SK-N-SH (cell line): ENCODE measurements at regions not wholly inside any gene's neighbourhood (a gene's known extent, or its start where the extent isn't known, plus 50 kb on each side); places are given as distances from the start of the nearest gene placed in this dataset.

Experiments
- EP300 ChIP-seq, 2 experiments: IDR thresholded peaks; 2 replicates each; pipeline versions ENCODE4 v1.4.0 to v1.6.1; 2012; ENCODE audit warnings: borderline replicate concordance in 1 of 2, low read depth in 1 of 2, low read length in 1 of 2
- EZH2phosphoT487 ChIP-seq: fragments of 200-600 bp; sonication (generic); IDR thresholded peaks from 2 replicates; pipeline ENCODE4 v1.6.1; 2017; ENCODE audit warnings: low read depth, mixed run types, mild to moderate bottlenecking, antibody characterized with exemption, moderate library complexity, borderline replicate concordance
- MEF2A ChIP-seq: IDR thresholded peaks from 2 replicates; pipeline ENCODE4 v1.4.0; 2012; ENCODE audit warnings: low read depth, borderline replicate concordance
- POLR2AphosphoS5 ChIP-seq: IDR thresholded peaks from 2 replicates; pipeline ENCODE4 v1.6.1; 2012; ENCODE audit warnings: low read depth, low read length
- SIN3A ChIP-seq: IDR thresholded peaks from 2 replicates; pipeline ENCODE4 v1.6.1; 2012; ENCODE audit warnings: low read depth, mild to moderate bottlenecking, low read length, moderate library complexity, borderline replicate concordance
- YY1 ChIP-seq: IDR thresholded peaks from 2 replicates; pipeline ENCODE4 v1.4.0; 2012; ENCODE audit warnings: low read depth, mild to moderate bottlenecking
- TF ChIP-seq, protein P1 (sequence below): fragments of 200-600 bp; sonication (generic); IDR thresholded peaks from 2 replicates; pipeline ENCODE4 v1.6.1; 2017; ENCODE audit warnings: antibody characterized with exemption, mild to moderate bottlenecking, moderate library complexity
- TF ChIP-seq, protein P2 (sequence below): IDR thresholded peaks from 2 replicates; pipeline ENCODE4 v1.4.0; 2012; ENCODE audit warnings: low read depth

- TF ChIP-seq EZH2phosphoT487, result no peak
- TF ChIP-seq, protein P1, sequence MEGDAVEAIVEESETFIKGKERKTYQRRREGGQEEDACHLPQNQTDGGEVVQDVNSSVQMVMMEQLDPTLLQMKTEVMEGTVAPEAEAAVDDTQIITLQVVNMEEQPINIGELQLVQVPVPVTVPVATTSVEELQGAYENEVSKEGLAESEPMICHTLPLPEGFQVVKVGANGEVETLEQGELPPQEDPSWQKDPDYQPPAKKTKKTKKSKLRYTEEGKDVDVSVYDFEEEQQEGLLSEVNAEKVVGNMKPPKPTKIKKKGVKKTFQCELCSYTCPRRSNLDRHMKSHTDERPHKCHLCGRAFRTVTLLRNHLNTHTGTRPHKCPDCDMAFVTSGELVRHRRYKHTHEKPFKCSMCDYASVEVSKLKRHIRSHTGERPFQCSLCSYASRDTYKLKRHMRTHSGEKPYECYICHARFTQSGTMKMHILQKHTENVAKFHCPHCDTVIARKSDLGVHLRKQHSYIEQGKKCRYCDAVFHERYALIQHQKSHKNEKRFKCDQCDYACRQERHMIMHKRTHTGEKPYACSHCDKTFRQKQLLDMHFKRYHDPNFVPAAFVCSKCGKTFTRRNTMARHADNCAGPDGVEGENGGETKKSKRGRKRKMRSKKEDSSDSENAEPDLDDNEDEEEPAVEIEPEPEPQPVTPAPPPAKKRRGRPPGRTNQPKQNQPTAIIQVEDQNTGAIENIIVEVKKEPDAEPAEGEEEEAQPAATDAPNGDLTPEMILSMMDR, result no peak
- TF ChIP-seq, protein P2, sequence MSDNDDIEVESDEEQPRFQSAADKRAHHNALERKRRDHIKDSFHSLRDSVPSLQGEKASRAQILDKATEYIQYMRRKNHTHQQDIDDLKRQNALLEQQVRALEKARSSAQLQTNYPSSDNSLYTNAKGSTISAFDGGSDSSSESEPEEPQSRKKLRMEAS, result no peak
- no peak for TF ChIP-seq POLR2AphosphoS5
- no peak for TF ChIP-seq YY1
- no peak for TF ChIP-seq MEF2A
- no peak for TF ChIP-seq SIN3A
- no peak for TF ChIP-seq EP300 (IDR thresholded peaks at IDR 0.05; ENCODE audit: borderline replicate concordance in 1 of 2, low read depth in 1 of 2, low read length in 1 of 2)
These were observed 163.5 kb upstream of the TMEM72 start for GRCh38 chr10:44747593-44748172.
